ENCODE measurements at regions not wholly inside any gene's neighbourhood (a gene's known extent, or its start where the extent isn't known, plus 50 kb on each side); places are given as distances from the start of the nearest gene placed in this dataset.
"Not testable (repeated sequence)": the region's sequence is repeated elsewhere in the genome, so short reads cannot be mapped to it uniquely, and the experiment has no call there.

DNA sequence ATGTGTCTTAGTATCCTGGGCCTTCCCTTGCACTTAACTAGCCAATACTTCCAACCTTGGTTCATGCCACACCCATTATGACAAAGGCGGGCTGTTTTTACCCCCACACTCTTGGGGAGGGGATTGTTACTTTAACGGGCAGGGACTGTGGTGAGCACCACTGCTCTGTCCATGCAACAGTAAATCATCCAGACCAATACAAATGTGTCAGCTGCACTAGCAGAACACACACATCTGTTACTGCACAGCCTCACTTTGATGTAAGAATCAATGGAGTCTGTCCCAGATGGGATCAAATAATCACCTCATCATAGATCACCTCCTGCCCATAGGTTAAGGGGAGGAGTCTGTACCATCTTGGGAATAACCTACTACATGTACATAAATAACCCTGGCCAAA lies 58.1 kb downstream of the NPAP1 start:
- DNase-seq (ENCODE audit: low read depth, low spot score), result no peak

DNA sequence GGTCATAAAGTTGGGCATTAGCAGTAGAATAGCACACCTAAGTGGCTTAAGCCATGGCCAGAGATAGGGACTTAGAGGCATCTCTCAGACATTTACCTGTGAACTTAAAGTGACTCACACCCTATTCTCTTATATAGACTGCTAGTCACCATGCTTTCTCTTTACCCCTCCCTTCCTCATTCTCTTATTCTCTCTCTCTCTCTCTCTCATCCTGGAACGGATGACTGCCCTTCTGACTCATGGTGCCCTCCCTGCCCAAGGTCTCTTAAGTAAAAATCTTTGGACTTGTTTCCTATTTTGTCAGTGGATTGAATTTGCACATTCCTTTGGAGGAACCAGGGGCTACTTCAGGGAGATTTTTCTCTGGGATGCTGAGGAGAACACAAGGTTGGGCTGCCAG lies 58.8 kb downstream of the NPAP1 start:
- DNase-seq (ENCODE audit: low read depth, low spot score), result no peak

DNA sequence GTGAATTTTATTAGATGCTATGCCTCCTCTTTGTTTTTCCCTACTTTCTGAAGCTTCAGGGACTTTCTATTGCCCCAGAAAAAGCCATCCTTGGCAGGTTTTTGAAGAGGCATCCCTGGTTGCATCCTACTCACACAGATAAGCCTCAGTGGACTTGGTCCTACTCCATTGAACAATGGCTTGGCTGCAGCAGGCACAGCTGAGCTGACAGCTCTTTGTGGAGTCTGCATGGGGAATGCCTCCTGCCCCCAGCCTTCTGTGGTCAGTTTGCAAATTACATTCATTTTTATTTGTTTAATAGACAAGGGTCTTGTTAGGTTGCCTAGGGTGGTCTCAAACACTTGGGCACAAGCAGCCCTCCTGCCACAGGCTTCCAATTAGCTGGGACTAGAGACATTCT lies 69.7 kb downstream of the NPAP1 start:
- no peak for DNase-seq (ENCODE audit: low read depth, low spot score)

DNA sequence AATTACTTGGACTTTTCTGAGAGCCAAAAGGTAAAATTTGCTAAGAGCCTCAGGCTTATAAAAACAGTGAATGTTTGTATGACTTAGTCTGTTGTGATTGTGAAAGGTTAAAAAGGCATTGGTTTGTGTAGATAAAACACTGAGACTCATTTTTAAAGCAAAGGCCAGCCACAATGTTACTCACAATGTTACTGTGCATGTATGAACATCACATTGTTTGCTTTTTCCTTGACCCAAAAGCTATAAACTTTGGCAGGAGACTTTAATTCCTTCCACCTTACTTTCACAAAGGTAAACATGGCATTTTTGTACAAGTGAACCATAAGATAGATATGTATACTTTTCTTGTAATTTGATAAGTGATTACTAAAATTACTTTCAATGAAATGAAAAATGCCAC lies 70.5 kb downstream of the NPAP1 start:
- DNase-seq (ENCODE audit: low read depth, low spot score), result no peak

DNA sequence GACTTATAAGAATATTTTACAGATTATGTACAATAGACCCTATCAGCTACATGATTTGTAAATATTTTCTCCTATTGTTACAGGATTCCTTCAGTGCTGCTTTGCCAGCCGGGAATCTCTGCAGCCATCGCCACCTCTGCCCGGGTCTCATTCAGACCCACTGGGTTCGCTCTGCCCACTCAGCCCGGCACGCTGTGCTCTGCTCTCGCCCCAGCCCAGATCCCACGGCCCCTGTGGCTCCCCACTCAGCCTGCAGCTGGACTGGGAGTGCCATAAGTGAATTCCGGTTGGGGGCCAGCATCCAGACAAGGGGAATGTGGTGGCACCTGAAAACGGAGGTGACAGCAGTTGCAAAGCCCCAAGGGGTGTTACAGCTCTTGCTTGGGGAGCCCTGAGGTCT lies 71.8 kb downstream of the NPAP1 start:
- no peak for DNase-seq (ENCODE audit: low read depth, low spot score)

DNA sequence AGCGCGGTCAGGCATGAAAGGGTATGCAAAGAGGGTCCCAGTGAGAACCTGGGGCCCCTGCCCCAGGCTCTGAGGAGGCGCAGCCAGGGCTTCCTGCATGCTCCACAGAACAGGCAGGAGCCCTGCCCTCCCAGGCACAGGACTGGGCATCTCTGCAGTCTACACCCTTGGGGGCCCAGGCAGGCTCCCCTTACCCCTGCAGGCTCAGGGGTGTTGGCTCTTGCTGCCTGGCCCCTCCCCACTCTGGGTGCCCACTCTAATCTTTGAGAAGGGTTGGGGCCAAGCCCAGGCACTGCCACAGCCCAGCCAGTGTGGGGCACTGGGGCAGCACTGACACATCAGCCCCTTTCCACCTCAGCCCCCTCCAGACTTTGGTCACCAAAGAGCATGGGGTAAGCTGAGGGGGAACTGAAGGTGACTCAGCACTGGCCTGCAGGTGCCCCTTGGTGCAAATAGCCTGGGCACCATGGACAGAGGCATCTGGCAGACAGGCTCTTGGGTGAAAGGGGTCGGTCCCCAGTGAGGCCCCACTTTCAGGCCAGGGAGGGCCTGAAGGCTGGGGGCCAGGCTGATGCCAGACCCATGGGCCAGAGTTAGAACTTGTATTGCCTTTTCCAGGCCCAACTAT lies 73.4 kb downstream of the NPAP1 start:
- no peak for DNase-seq (ENCODE audit: low read depth, low spot score)

DNA sequence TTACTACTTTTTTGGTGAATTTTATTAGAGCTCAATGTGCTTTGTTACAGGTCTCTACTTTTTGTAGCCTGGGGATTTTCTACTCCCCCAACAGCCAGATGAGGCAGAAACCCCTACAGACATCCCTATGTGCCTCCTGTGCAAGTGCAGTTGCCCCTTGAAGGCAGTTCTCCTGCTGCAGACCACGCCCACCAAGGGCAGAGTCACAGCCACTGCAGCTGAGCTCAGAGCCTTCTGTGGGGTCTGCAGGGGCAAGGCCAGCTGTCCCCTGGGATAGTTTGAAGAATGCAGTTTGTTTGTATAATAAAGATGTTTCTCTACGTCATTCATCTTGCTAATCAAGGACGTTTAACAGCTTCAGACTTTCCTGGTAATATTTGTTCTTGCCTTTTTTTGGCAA lies 76.8 kb downstream of the NPAP1 start:
- DNase-seq (ENCODE audit: low read depth, low spot score), result no peak

DNA sequence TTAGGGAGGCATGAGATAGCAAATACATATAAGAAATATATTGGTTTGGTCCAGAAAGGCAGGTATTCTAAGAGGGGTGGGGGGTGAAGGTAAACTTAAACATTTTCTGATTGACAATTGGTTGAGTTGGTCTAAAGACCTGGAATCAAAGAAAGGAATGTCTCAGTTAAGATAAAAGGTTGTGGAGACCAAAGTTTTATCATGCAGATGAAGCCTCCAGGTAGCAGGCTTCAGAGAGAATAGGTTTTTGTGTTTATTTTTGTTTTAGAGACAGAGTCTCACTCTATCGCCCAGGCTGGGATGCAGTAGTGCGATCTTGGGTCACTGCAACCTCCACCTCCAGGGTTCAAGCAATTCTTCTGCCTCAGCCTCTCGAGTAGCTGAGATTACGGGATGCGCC lies 80.5 kb downstream of the NPAP1 start:
- DNase-seq (ENCODE audit: low read depth, low spot score), result no peak

DNA sequence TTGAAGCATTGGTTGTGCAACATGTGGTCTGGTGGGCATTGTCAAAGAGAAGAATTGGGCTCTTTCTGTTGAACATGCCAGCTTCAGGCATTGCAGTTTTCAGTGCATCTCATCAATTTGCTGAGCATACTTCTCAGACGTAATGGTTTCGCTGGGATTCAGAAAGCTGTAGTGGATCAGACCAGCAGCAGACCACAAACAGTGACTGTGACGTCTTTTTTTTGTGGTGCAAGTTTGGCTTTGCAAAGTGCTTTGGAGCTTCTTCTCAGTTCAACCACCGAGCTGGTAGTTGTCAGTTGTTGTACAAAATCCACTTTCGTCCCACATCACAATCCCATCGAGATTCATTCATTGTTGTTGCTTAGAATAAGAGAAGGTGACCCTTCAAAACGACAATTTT lies 84.5 kb downstream of the NPAP1 start:
- no peak for DNase-seq (ENCODE audit: low read depth, low spot score)

DNA sequence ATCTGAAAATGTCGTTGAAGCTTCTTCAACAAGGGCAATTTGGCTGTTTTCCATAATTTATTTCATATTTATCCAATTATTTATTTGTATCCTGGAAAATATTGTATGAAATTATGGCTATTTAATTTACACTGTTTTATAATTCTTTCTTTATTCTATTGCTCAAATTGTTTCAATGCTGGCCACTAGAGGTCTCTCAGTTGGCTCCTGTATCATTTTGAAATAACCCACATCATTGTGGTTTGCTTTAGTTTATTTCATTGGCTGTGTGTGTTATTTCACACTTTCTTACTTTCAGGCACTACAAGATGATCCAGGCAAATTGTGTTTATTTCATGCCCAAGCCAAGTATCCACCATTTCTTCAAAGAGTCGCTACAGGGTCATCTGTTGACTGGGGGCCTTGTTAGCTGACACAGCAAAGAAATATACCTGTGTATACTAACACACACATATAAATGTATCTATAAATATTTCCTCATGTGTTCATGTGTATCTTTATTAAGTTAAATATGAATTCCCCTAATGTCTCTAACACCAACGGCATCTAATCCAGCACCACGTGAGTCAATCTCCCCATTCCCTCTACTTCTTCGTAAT lies 86.2 kb downstream of the NPAP1 start:
- DNase-seq (ENCODE audit: low read depth, low spot score), result no peak

DNA sequence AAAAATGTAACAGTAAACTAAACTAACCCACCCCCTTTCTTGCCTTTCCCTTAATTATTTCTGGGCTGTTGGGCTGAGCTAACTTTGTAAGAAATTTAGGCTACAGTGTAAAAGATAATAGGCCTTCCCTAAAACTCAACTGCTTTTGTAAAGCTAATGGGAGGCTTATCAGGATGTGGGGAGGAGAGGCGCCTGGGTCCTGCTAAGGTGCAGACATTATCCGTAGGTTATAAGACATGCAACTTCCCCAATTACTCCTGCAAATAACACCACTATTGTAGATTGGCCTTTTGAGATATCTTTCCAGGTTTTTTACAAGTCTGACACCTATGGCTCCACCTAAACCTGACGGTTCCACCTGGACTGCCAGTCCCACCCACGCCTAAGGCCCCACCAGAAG lies 88.3 kb downstream of the NPAP1 start:
- DNase-seq (ENCODE audit: low read depth, low spot score), result no peak

DNA sequence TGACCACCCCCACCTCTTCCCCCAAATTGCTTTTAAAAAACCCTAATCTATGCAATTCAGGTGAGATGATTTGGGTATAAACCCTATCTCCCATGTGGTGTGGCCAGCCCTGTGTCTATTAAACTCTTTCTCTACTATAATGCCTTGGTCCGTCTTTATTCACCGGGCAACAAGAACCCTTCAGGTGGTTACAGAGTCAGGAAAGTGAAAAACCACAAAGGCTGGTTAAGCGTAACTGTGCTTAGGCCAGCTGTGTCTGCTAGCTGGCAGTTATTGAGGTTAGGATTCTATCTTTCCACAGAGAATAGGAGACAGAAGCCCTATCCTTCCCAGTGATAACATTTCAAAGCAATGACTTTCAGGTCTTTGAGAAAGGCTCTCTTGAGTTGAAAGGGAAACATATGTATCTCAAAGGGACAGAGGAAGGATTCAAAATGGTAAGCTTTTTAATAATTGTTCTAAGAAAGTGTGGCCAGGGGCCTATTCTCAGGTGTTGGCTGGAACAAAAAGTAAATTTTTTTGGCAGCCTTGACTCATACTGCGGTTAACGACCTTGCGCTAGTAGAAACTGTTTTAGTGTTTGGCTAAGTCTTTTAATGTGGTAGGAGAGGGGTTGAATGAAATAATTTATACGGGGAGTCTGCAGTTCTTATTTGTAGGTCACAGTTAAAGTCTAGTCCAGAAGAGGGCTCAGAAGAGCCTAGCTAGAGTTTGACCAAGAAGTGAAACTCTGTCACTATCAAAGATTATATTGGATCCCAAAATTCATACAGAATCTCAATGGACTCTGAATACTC lies 89.0 kb downstream of the NPAP1 start:
- DNase-seq (ENCODE audit: low read depth, low spot score), result no peak

DNA sequence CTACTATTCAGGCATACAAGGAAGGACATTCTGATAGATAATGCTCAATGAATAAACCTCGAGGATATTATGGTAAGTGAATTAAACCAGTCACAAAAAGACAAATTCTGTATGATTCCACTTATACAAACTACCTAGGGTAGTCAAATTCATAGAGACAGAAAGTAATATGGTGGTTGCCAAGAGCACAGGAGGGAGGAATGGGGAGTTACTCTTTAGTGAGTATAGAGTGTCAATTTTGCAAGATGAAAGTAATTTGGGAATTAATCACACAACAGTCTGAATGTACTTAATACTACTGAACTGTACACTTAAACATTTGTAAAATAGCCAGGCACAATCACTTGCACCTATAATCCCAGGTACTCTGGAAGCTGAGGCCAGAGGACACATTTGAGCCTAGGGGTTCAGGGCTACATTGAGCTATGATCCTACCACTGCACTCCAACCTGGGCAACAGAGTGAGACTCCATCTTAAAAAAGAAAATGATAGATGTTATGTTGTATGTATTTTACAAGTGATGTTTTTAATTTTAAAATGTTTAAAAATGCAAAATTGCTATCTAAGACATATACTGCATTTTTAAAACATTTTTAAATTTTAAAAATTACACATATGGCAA lies 91.0 kb downstream of the NPAP1 start:
- DNase-seq (ENCODE audit: low read depth, low spot score), result no peak

DNA sequence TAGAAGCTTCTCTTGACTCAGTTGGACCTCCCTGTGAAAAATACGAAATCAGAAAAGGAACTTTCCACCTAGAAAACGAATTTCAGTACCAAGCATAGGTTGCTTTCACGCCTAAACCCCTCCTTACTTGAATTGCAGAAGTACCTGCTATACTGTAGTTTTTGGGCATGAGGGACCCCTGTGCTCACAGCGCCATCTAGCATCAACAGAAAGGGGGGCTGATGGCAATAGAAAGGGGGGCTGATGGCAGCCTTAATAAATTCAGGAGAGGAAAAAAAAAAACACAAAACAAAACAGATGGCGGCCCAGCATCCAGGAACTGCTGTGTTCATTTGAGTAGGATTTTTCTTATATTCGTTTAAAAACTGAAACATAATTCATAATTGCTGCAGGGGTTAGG lies 96.7 kb downstream of the NPAP1 start:
- no peak for DNase-seq (ENCODE audit: low read depth, low spot score)

DNA sequence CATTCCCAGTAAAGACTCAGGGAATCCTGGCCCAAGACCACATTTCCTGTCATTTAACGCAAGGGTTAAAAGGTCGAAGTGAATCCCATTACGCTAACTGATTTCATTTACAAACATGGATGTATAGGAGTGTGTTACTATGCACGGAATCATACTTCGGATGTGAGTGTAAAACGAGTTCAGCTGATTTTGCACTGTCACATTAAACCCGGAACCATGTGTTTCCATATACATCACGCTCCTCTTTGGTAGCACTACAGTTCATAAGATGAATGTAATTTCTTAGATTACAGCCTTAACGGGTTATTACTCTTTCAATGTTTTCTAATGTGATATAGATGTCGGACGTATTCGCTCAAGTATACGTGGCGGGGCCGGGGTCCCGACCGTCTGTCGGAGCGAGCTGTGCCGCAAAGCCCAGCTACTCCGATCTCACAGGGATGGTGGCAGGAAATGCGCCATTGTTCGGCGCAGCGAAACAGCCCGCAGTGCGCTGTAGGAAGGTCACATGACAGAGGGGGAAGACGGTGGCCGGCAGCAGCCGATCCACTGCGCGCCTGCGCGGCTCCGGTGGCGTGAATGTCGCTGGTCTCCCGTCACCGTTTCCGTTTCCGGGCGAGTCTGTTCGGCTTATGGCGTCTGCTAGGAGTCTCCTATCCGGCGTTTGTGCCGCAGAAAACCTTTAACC lies 97.3 kb downstream of the NPAP1 start:
- peak; percentile 45 for DNase-seq (ENCODE audit: low read depth, low spot score)

DNA sequence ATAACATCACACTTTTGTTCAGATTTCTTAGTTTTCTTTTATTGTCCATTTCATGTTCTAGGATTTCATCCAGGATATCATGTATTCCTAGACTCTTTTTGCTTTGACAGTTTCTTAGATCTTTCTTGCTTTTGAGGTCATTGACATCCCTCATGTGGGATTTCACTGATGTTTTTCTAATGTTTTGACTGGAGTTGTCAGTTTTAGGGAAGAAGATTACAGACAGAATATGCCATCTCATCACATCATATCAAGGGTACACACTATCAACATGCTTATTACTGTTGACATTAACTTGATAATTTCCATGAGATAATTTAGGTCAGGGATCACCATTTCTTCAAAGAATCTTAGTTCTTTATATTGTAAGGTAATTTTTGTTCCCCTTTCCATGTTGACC lies 101.7 kb downstream of the NPAP1 start:
- DNase-seq (ENCODE audit: low read depth, low spot score), result no peak

DNA sequence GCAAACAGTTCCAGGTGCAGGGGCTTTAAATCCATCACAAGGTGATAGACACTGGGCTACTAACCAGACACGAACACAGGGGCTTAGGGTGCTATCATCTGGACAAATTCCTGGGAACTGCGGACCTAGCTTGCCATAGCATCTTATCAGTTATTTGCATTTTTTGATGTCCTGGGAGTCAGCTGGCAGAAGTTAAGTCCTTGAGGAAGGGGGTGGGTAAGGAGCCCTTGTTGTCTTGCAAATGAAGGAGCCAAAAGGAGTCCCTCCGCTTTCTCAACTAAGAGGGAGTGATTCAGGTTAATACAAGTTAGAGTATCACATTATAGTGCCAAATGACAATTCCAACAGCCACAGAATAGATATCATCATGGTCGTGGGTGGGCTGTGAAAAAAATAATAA lies 108.9 kb downstream of the NPAP1 start:
- no peak for DNase-seq (ENCODE audit: low read depth, low spot score)

DNA sequence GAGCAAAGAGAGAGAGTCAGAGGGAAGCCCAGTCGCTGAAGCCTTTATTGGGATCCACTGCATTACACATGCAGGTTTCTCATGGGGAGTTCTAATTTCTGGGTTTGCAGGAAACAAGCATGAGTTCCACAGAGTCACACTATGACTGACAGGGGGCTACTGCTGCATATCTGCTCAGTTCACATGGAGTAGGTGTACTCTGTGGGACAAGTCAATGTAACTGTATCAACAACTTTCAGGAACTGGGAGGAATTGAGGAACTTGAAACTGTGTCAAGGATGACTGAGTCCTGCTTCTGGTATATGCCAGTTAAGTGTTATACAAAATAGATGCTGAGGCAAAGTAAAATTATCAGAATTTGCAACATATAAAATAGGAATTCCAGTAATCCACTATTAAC lies 110.8 kb downstream of the NPAP1 start:
- DNase-seq (ENCODE audit: low read depth, low spot score), result no peak

DNA sequence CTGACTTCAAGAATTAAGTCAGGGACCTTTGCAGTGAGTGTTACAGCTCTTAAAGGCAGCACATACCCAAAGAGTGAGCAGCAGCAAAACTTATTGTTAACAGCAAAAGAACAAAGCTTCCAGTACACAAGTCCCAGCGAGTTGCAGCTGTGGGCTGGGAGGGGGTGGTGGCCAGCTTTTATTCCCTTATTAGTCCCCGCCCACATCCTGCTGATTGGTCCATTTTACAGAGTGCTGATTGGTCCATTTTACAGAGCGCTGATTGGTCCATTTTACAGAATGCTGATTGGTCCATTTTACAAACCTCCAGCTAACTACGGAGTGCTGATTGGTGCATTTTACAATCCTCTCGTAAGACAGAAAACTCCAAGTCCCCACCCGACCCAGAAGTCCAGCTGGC lies 127.0 kb downstream of the NPAP1 start:
- DNase-seq (ENCODE audit: low read depth, low spot score), result not testable (repeated sequence)

DNA sequence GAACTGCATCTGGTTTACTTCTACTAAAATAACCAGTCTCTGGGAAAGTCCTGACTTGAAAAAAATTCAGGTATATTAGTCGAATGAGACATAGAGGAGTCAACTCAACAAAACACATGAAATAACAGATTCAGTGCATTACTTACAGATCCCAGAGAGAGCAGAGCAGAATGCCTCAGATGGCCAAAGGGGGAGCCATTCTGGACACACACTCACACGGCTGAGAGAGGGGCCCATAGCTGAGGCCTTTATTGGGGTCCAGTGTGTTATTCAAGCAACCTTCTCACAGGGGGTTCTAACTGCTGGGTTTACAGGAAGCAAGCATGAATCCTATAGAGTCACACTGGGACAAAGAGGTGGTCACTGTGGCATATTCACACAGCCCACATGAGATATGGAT lies 135.1 kb upstream of the SNRPN start:
- no peak for DNase-seq (ENCODE audit: low read depth, low spot score)

DNA sequence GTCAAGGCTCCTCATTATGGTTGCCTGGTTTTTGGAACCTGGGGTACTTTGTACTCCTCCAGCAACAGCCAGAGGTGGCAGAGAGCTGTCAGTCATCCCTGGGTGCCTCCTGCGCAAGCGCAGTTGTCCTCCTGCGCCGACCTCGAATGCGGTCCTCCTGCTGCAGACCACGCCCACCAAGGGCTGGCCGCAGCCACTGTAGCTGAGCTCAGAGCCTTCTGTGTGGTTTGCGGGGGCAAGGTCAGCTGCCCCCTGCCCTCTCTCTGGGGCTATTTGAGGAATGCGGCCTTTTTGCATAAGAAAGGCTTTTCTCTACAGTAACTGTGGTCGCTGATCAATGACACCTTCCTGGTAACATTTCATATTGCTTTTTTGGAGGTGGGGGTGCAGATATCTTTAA lies 131.3 kb upstream of the SNRPN start:
- DNase-seq (ENCODE audit: low read depth, low spot score), result no peak

DNA sequence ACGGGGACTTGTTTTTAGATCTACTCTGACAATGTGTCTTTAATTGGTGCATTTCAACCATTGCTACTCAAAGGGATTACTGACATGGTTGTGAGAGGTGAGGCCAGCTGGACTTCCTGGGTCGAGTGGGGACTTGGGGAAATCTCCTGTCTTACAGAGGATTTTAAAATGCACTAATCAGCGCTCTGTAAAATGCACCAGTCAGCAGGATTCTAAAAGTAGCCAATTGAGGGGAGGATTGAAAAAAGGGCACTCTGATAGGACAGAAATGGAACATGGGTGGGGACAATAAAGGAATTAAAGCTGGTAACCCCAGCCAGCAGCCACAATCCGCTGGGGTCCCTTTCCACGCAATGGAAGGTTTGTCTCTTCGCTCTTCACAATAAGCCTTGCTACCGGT lies 122.5 kb upstream of the SNRPN start:
- DNase-seq (ENCODE audit: low read depth, low spot score), result no peak
